ENCODE measurements at regions not wholly inside any gene's neighbourhood (a gene's known extent, or its start where the extent isn't known, plus 50 kb on each side); places are given as distances from the start of the nearest gene placed in this dataset.
A peak's percentile ranks its signal among the peaks of the same experiment; 100 is the strongest.
"Not testable (repeated sequence)": the region's sequence is repeated elsewhere in the genome, so short reads cannot be mapped to it uniquely, and the experiment has no call there.

DNA sequence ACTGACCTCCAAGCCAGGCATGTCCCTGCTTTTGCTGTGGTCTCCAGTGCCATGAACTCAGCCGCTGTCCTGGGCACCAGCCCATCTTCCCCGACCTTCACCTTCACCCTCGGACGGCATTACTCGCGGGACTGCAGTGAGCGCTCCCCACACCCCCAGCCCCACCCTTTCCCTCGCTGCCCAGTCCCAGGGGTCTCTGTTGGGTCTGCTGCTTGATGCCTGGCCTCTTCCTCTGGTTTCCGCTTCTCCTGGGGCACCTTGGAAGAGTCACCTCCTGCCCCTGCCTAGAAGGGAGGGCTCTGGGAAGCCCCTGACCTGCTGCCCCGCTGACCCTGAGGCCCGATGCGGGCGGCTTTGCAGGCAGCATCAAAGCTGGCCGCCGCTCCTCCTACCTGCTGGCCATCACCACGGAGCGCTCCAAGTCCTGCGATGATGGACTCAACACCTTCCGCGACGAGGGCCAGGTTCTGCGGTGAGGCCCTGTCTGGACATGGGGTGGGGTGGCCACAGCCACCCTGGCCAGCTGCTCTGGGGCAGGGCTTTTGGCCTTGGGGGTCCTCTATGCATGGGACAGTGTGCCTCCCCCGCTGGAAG is 102.3 kb downstream of the ZNF267 start:
- H3K27ac ChIP-seq, result not testable (repeated sequence)

GRCh38 chr16:31978463-31978862 is 104.9 kb downstream of the ZNF267 start:
- H3K27ac ChIP-seq, result not testable (repeated sequence)

GRCh38 chr16:31981739-31982138 is 108.1 kb downstream of the ZNF267 start:
- not testable (repeated sequence) for H3K27ac ChIP-seq

DNA sequence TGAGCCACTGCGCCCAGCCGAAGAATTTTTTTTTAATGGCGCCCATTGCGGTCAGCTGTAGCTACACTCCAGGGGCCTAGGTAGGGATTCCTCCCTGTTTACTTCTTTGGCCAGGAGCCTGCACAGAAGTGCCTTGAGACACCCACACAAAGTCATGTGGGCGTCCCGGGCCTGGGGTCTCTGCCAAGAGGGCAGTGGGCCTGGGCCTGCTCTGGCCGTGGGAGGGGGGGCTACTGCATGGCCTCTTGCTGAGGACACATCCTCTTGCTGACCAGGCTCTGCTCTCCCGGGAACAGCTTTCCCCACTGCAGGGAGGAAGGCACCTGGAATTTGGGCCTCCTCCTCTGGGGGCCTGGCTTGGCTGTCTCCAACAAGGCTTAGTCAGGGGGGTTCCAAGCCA is 109.4 kb downstream of the ZNF267 start:
- not testable (repeated sequence) for H3K27ac ChIP-seq

DNA sequence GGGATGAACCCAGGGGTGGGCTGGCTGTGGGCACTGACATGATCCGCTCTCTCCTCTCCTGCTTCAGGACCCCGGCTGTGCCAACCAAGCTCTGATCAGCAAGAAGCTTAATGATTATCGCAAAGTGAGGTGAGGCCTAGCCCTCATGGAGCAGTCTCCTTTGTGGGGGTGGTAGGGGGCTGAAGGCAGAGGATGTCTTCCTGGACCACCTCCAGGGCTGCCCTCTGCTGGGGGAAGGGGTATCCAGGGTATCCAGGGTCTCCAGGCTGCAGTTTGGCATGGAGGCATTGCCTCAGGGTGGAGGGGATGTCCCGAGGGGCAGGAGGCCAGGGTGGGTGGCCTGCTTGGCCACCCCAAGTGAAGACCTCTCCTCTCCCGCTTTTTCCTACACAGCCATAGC is 110.1 kb downstream of the ZNF267 start:
- not testable (repeated sequence) for H3K27ac ChIP-seq

DNA sequence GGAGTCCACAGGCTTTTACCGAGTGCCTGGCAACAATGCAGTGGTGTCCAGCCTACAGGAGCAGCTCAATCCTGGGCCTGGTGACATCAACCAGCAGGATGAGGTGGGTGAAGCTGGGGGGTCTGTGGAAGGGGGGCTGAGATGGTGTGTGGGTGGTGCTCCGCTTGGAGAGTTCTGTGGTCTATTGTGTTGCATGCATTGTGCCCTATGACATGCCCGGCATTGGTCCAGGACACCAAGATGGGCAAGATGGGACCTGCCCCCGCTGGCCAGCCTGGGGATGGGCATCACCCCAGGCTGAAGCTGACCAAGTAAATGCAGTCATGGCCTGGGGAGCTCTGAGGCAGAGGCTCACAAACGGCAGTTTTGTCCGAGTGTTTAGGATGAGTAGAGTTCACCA is 113.3 kb downstream of the ZNF267 start:
- H3K27ac ChIP-seq, result not testable (repeated sequence)

GRCh38 chr16:31988595-31989581 is 115.3 kb downstream of the ZNF267 start:
- H3K27ac ChIP-seq, result not testable (repeated sequence)

DNA sequence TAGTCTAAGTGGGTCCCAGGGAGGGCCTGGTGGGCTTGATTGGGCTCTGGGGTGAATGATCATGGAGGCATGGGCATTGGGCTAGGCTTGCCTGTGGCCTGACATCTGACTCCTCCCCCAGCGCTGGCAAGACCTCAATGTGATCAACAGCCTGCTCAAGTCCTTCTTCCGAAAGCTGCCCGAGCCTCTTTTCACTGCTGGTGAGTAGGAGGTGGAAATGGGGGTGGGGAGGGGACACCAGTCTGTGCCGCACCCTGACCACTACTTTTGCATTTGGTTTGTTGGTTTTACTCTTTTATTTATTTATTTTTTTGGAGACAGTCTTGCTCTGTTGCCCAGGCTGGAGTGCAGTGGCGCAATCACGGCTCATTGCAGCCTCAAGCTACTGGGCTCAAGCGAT is 116.7 kb downstream of the ZNF267 start:
- H3K27ac ChIP-seq, result not testable (repeated sequence)

GRCh38 chr16:31990980-31991379 is 117.4 kb downstream of the ZNF267 start:
- H3K27ac ChIP-seq, result not testable (repeated sequence)

DNA sequence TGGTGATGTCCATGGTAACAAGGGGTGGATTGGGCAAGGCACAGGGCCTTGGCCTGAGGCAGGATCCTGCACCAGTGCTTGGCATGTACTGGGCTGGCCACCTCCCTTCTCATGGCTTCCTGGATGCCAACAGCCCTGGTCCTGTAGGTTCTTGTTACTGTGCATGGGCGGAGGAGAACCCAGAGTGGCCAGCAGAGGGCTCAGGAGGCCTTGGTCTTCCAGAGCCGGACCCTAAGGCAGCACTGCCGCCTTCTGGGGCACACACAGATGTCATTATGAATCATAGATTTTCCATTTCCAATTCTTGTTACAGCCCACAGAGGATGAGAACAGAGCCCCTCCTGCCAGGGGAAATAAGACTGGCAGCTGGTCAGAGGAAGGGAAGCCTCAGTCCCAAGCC is 122.7 kb downstream of the ZNF267 start:
- not testable (repeated sequence) for H3K27ac ChIP-seq
- peak; percentile 49 for TF ChIP-seq CTCF (conservative IDR thresholded peaks at IDR 0.05)

- not testable (repeated sequence) for H3K27ac ChIP-seq
Measured at GRCh38 chr16:32002496-32002895, 128.9 kb downstream of the ZNF267 start.

- not testable (repeated sequence) for H3K27ac ChIP-seq
Measured at GRCh38 chr16:32003819-32004218, 130.2 kb downstream of the ZNF267 start.

DNA sequence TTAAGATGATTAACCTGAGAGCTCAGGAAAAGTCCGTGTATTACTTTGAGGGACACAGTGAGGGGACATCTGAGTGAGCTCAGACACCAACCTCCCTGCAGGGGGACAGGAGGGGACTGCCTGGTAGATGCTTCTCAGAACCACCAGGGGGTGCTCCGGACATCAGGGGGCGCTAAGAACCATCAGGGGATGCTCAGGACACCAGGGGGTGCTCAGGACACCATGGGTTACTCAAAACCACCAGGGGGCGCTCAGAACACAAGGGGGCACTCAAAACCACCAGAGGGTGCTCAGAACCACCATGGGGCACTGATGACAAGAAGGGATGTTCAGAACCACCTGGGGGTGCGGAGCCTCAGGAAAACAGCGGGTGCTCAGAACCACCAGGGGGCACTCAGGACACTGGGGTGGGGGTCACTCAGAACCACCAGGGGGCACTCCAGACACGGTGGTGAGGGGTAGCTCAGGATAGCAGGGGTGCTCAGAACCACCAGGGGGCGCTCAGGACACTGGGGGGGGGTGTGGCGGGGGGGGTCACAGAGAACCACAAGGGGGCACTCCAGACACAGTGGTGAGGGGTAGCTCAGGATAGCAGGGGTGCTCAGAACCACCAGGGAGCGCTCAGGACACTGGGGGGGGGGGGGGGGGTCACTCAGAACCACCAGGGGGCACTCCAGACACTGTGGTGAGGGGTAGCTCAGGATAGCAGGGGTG is 165.3 kb downstream of the ZNF267 start:
- H3K27ac ChIP-seq, result not testable (repeated sequence)

DNA sequence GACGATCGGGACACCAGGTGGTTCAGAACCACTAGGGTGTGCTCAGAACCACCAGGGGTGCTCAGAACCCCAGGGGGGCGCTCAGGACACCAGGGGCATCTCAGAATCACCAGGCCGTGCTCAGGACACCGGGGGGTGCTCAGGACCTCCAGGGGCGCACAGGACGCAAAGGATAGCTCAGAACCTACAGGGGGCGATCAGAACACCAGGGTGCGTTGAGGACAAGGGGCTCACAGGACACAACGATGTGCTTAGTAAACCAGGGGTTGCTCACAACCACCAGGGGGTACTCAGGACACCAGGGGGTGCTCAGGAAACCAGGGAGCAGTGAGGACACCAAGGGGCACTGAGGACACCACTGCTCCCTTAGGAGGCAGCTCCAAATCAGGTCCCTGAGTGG is 166.3 kb downstream of the ZNF267 start:
- not testable (repeated sequence) for H3K27ac ChIP-seq

DNA sequence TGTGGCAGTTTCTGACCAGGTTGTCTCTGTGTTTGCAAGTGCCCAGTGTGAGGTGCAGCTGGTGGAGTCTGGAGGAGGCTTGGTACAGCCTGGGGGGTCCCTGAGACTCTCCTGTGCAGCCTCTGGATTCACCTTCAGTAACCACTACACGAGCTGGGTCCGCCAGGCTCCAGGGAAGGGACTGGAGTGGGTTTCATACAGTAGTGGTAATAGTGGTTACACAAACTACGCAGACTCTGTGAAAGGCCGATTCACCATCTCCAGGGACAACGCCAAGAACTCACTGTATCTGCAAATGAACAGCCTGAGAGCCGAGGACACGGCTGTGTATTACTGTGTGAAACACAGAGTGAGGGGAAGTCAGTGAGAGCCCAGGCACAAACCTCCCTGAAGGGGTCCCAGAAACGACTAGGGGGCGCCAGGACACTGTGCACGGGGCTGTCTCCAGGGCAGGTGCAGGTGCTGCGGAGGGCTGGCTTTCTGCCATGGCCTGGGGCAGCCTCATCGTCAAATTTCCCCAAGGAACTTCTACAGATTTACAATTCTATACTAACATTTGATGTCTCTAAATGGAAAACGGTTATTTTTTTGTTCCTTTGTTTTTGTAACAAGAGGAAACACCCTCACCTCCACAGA is 187.0 kb upstream of the TP53TG3D start:
- H3K27ac ChIP-seq, result not testable (repeated sequence)

- H3K27ac ChIP-seq, result not testable (repeated sequence)
Measured at GRCh38 chr16:32071586-32071985, 181.5 kb upstream of the TP53TG3D start.

- not testable (repeated sequence) for H3K27ac ChIP-seq
Measured at GRCh38 chr16:32083891-32084290, 169.2 kb upstream of the TP53TG3D start.

DNA sequence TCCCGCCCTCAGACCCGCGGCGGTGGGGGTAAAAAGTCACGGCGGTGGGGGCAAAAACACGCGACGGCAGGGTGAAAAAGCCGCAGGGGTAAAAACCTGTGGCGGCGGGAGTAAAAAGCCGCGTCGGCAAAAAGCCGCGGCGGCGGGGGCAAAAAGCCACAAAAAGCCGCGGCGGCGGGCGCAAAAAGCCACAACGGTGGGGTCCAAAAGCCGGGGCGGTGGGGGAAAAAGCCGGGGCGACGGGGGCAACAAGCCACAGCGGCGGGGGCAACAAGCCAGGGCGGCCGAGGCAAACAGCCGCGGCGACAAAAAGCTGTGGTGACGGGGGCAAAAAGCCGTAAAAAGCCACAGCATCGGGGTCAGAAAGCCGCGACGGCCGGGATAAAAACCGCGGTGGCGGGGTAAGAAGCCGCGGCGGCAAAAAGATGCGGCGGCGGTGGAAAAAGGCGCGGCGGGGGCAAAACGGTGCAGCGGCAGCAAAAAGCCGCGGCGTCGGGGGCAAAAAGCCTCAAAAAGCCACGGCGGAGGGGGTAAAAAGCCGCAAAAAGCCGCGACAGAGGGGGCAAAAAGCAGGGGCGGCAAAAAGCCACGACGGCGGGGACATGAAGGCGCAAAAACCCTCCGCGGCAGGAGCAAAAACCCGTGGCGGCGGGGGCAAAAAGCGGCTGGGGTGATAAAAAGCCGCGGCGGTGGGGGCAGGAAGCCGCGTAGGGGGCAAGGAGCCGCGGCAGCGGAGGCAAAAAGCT is 168.3 kb upstream of the TP53TG3D start:
- not testable (repeated sequence) for H3K27ac ChIP-seq

GRCh38 chr16:32085438-32086141 is 167.5 kb upstream of the TP53TG3D start:
- H3K27ac ChIP-seq, result not testable (repeated sequence)
